Transverse colon (tissue), 4 donors: ENCODE measurements at regions not wholly inside any gene's neighbourhood (a gene's known extent, or its start where the extent isn't known, plus 50 kb on each side); places are given as distances from the start of the nearest gene placed in this dataset.

Experiments used
- DNase-seq: peaks from one replicate; pipeline ENCODE4 v3.0.0-alpha.2; 2019
- H3K27ac ChIP-seq, 4 donors: fragments of 200-600 bp; sonication (generic); 2 replicates each; pipeline ENCODE4 v1.5.1; 2016 to 2018; ENCODE audit warnings: inconsistent platforms in 4 of 4
- H3K27me3 ChIP-seq: fragments of 200-600 bp; sonication (generic); 2 replicates; pipeline ENCODE4 v1.5.1; 2017; ENCODE audit warnings: inconsistent platforms
- H3K36me3 ChIP-seq, 4 donors: fragments of 200-600 bp; sonication (generic); 2 replicates each; pipeline ENCODE4 v1.5.1; 2017 to 2019; ENCODE audit warnings: inconsistent platforms in 4 of 4
- H3K4me1 ChIP-seq, 4 donors: fragments of 200-600 bp; sonication (generic); 2 replicates each; pipeline ENCODE4 v1.5.1; 2017 to 2020; ENCODE audit warnings: inconsistent platforms in 4 of 4
- H3K4me3 ChIP-seq, 4 donors: fragments of 200-600 bp; sonication (generic); 1 replicate in 1 of 4; 2 replicates in 3 of 4; pipeline versions ENCODE4 v1.5.1 to v1.6.1; 2017 to 2019; ENCODE audit warnings: inconsistent platforms in 4 of 4
- H3K9me3 ChIP-seq, 2 donors: fragments of 200-600 bp; sonication (generic); 2 replicates each; pipeline ENCODE4 v1.5.1; 2017 to 2019; ENCODE audit warnings: inconsistent platforms in 2 of 2
- CTCF ChIP-seq, 5 experiments: fragments of 200-600 bp in 3 of 5; fragments of 450-650 bp in 2 of 5; sonication (generic) in 3 of 5; IDR thresholded peaks; 1 replicate in 2 of 5; 2 replicates in 3 of 5; pipeline ENCODE4 v1.5.1; 2016 to 2017; ENCODE audit warnings: antibody characterized with exemption in 5 of 5, inconsistent platforms in 3 of 5, mild to moderate bottlenecking in 2 of 5, moderate library complexity in 1 of 5
- EP300 ChIP-seq: sonication (generic); formaldehyde crosslinking; IDR thresholded peaks from one replicate; pipeline ENCODE4 v1.6.1; 2017; ENCODE audit warnings: antibody characterized with exemption, low read depth
- POLR2A ChIP-seq: fragments of 450-650 bp; IDR thresholded peaks from one replicate; pipeline ENCODE4 v1.6.1; 2016; ENCODE audit warnings: antibody characterized with exemption, mild to moderate bottlenecking, moderate library complexity
- POLR2AphosphoS5 ChIP-seq, 3 donors: sonication (generic); formaldehyde crosslinking; IDR thresholded peaks; one replicate each; pipeline ENCODE4 v1.6.1; 2016; ENCODE audit warnings: antibody characterized with exemption in 3 of 3
- WGBS, 2 donors: methylation state at CpG; one replicate each; pipeline ENCODE4 v1.1.5; 2018; ENCODE audit warnings: low coverage in 1 of 2; 5-methylcytosine and 5-hydroxymethylcytosine counted together
- in situ Hi-C, 4 donors: fragments of 200-750 bp; cut with MboI; loops; one replicate each; pipeline versions ENCODE4 v1.15.0 to v1.15.1; 2017; ENCODE audit warnings: low sequenced_read_pairs in 3 of 4, low pct_ligation_motif_present in 1 of 4, low pct_unique_long_range_greater_than_20kb in 1 of 4
- intact Hi-C: fragments of 100-400 bp; cut with DNase I; formaldehyde crosslinking; loops from one replicate; pipeline ENCODE4 v1.15.1; 2023; ENCODE audit warnings: low total_unique reads

- H3K36me3 ChIP-seq: no peaks in the 10 kb centered on the region
- peak overlapping the region in 3 of 4 donors; percentile 24 to 54 (median 54) for H3K27ac ChIP-seq
- intact Hi-C loops (no loop called here), in situ Hi-C loops (no loop called here)
- no peaks in the 10 kb centered on the region for H3K27me3 ChIP-seq
- H3K9me3 ChIP-seq: no peaks in the 10 kb centered on the region
- WGBS, 2 donors: 83 to 88% methylated on average over 1 to 2 of the region's 2 CpGs
- no peak overlapping the region for H3K4me3 ChIP-seq
- no peak for DNase-seq
- TF ChIP-seq CTCF (IDR thresholded peaks at IDR 0.05): no peak
- TF ChIP-seq POLR2AphosphoS5 (IDR thresholded peaks at IDR 0.05): no peak
- TF ChIP-seq POLR2A: no peak
- TF ChIP-seq EP300: no peak
- peaks cover 0 to 32% (median 7%) of the 10 kb centered on the region in 4 donors for H3K4me1 ChIP-seq
Observed at GRCh38 chr13:99071211-99071610, 93.3 kb upstream of the DOCK9 start.

GRCh38 chr13:99071666-99072065 lies 93.8 kb upstream of the DOCK9 start:
- H3K27me3 ChIP-seq: no peaks in the 10 kb centered on the region
- peaks cover 0 to 32% (median 6%) of the 10 kb centered on the region in 4 donors for H3K4me1 ChIP-seq
- DNase-seq: no peak
- no peak for TF ChIP-seq EP300
- TF ChIP-seq CTCF (IDR thresholded peaks at IDR 0.05): no peak
- no peak for TF ChIP-seq POLR2A
- no peak for TF ChIP-seq POLR2AphosphoS5 (IDR thresholded peaks at IDR 0.05)
- peak overlapping the region in 2 of 4 donors; percentile 24 to 54 for H3K27ac ChIP-seq
- 49 to 55% methylated on average over 6 of the region's 6 CpGs for WGBS, 2 donors
- no peak overlapping the region for H3K4me3 ChIP-seq
- intact Hi-C loops: no loop called here
- in situ Hi-C loops: no loop called here
- no peaks in the 10 kb centered on the region for H3K9me3 ChIP-seq
- no peaks in the 10 kb centered on the region for H3K36me3 ChIP-seq

- Histone ChIP-seq H3K27me3 (no peaks in the 10 kb centered on the region), H3K4me1 (peaks cover 0 to 26% (median 3%) of the 10 kb centered on the region in 4 donors), H3K4me3 (no peak overlapping the region), H3K9me3 (no peaks in the 10 kb centered on the region), H3K36me3 (no peaks in the 10 kb centered on the region), H3K27ac (peak overlapping the region in 1 of 4 donors; percentile 54)
- in situ Hi-C loops: no loop called here
- WGBS, 2 donors: 70 to 100% methylated on average over 1 to 2 of the region's 2 CpGs
- no peak for TF ChIP-seq POLR2A
- no peak for TF ChIP-seq CTCF (IDR thresholded peaks at IDR 0.05)
- TF ChIP-seq EP300: no peak
- TF ChIP-seq POLR2AphosphoS5 (IDR thresholded peaks at IDR 0.05): no peak
- no peak for DNase-seq
- intact Hi-C loops: no loop called here
Observed at GRCh38 chr13:99072356-99072755, 94.5 kb upstream of the DOCK9 start.

- Histone ChIP-seq H3K27ac (no peak overlapping the region), H3K27me3 (no peaks in the 10 kb centered on the region), H3K36me3 (no peaks in the 10 kb centered on the region), H3K4me1 (peaks cover 0 to 22% (median 0%) of the 10 kb centered on the region in 4 donors), H3K4me3 (no peak overlapping the region), H3K9me3 (no peaks in the 10 kb centered on the region)
- 87 to 100% methylated on average over 1 to 4 of the region's 4 CpGs for WGBS, 2 donors
- intact Hi-C loops (no loop called here), in situ Hi-C loops (no loop called here)
- no peak for DNase-seq
- no peak for TF ChIP-seq CTCF (IDR thresholded peaks at IDR 0.05)
- no peak for TF ChIP-seq POLR2A
- TF ChIP-seq POLR2AphosphoS5 (IDR thresholded peaks at IDR 0.05): no peak
Observed at GRCh38 chr13:99072941-99073340, 95.1 kb upstream of the DOCK9 start.
